Prostate gland (tissue), 2 donors: ENCODE measurements at regions not wholly inside any gene's neighbourhood (a gene's known extent, or its start where the extent isn't known, plus 50 kb on each side); places are given as distances from the start of the nearest gene placed in this dataset.

Source experiments
- DNase-seq: peaks from one replicate; pipeline ENCODE4 v3.0.0-alpha.2; 2019; ENCODE audit warnings: low spot score
- H3K27ac ChIP-seq, 2 donors: fragments of 200-600 bp; sonication (generic); 2 replicates each; pipeline ENCODE4 v1.5.1; 2017 to 2019
- H3K27me3 ChIP-seq: fragments of 200-600 bp; sonication (generic); replicated peaks from 2 replicates; pipeline ENCODE4 v1.5.1; 2019; ENCODE audit not compliant: insufficient read depth
- H3K36me3 ChIP-seq, 2 donors: fragments of 200-600 bp; sonication (generic); 1 replicate in 1 of 2; 2 replicates in 1 of 2; pipeline versions ENCODE4 v1.5.1 to v1.8.1; 2017 to 2019
- H3K4me1 ChIP-seq: fragments of 200-600 bp; sonication (generic); replicated peaks from 2 replicates; pipeline ENCODE4 v1.5.1; 2019
- H3K4me3 ChIP-seq, 2 donors: fragments of 200-600 bp; sonication (generic); 2 replicates each; pipeline ENCODE4 v1.5.1; 2017 to 2019
- H3K9me3 ChIP-seq: fragments of 200-600 bp; sonication (generic); 2 replicates; pipeline ENCODE4 v1.5.1; 2017
- CTCF ChIP-seq, 4 experiments: fragments of 200-600 bp in 2 of 4; fragments of 450-650 bp in 2 of 4; sonication (generic) in 2 of 4; IDR thresholded peaks; 1 replicate in 3 of 4; 2 replicates in 1 of 4; pipeline ENCODE4 v1.5.1; 2016 to 2019; ENCODE audit warnings: antibody characterized with exemption in 4 of 4, mild to moderate bottlenecking in 2 of 4, moderate library complexity in 2 of 4
- POLR2A ChIP-seq: fragments of 450-650 bp; IDR thresholded peaks from one replicate; pipeline ENCODE4 v1.6.1; 2016; ENCODE audit warnings: antibody characterized with exemption, mild to moderate bottlenecking
- POLR2AphosphoS5 ChIP-seq: sonication (generic); formaldehyde crosslinking; IDR thresholded peaks from one replicate; pipeline ENCODE4 v1.6.1; 2017; ENCODE audit warnings: antibody characterized with exemption
- WGBS: methylation state at CpG from one replicate; pipeline ENCODE4 v1.1.5; 2018; 5-methylcytosine and 5-hydroxymethylcytosine counted together
- intact Hi-C: fragments of 100-400 bp; cut with DNase I; formaldehyde crosslinking; loops from one replicate; pipeline ENCODE4 v1.14.2; 2022

GRCh38 chr1:199696225-199696624, 331.3 kb upstream of the NR5A2 start:
- H3K4me3 ChIP-seq: no peak overlapping the region
- no peak for TF ChIP-seq POLR2AphosphoS5
- TF ChIP-seq POLR2A: no peak
- no peak for TF ChIP-seq CTCF (IDR thresholded peaks at IDR 0.05)
- 92% methylated on average over 2 of the region's 2 CpGs for WGBS
- DNase-seq: no peak
- no peaks in the 10 kb centered on the region for H3K9me3 ChIP-seq
- intact Hi-C loops: no loop called here
- no peaks in the 10 kb centered on the region for H3K36me3 ChIP-seq
- no peaks in the 10 kb centered on the region for H3K4me1 ChIP-seq
- H3K27ac ChIP-seq: no peak overlapping the region
- H3K27me3 ChIP-seq: no peaks in the 10 kb centered on the region

DNA sequence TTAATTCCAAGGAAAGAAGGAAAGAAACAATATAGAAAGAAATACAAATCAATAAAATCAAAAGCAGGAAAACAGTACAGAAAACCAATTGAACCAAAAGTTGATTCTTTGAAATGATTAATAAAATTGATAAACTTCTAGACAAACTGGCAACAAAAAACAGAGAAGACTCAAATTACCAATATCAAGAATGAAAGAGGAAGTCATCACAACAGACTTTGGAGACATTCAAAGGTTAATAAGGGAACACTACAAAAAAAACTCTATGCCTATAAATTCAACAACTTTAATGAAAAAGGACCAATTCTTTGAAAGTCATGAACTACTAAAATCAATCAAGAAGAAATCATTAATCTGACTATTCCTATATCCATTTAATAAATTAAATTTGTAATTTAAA, 329.3 kb upstream of the NR5A2 start:
- H3K4me1 ChIP-seq: no peaks in the 10 kb centered on the region
- no peaks in the 10 kb centered on the region for H3K36me3 ChIP-seq
- no peaks in the 10 kb centered on the region for H3K27me3 ChIP-seq
- no peak for TF ChIP-seq POLR2A
- TF ChIP-seq POLR2AphosphoS5: no peak
- TF ChIP-seq CTCF (IDR thresholded peaks at IDR 0.05): no peak
- H3K4me3 ChIP-seq: no peak overlapping the region
- H3K9me3 ChIP-seq: no peaks in the 10 kb centered on the region
- no peak overlapping the region for H3K27ac ChIP-seq
- no peak for DNase-seq
- intact Hi-C loops: no loop called here

GRCh38 chr1:199700551-199700950, 327.0 kb upstream of the NR5A2 start:
- intact Hi-C loops: no loop called here
- no peak for DNase-seq
- Histone ChIP-seq H3K27me3 (no peaks in the 10 kb centered on the region), H3K27ac (no peak overlapping the region), H3K4me3 (no peak overlapping the region), H3K4me1 (no peaks in the 10 kb centered on the region), H3K36me3 (no peaks in the 10 kb centered on the region), H3K9me3 (no peaks in the 10 kb centered on the region)
- TF ChIP-seq POLR2AphosphoS5: no peak
- no peak for TF ChIP-seq CTCF (IDR thresholded peaks at IDR 0.05)
- no peak for TF ChIP-seq POLR2A
- WGBS: 82% methylated on average over 4 of the region's 4 CpGs

DNA sequence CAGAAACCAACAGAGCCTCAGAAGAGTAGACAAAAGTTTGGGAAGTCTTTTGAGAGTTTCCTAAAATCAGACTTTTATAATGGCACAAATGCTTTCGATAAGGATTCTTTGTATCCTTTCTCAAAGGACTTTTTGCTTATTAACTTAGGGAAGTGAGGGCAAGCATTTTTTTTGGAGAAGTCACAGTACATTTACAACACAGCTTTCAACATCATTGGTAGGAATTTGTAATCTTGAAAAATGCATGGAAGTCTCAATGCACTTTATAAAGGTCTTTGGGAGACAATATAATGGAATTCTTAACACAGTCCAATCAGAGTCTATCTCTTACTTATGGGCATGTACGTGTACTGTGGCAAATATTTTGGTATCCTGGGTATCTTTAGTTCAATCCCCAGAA, 325.8 kb upstream of the NR5A2 start:
- Histone ChIP-seq H3K27me3 (no peaks in the 10 kb centered on the region), H3K36me3 (no peaks in the 10 kb centered on the region), H3K27ac (no peak overlapping the region), H3K4me1 (no peaks in the 10 kb centered on the region), H3K9me3 (no peaks in the 10 kb centered on the region), H3K4me3 (no peak overlapping the region)
- intact Hi-C loops: no loop called here
- 69% methylated on average over 2 of the region's 2 CpGs for WGBS
- TF ChIP-seq CTCF (IDR thresholded peaks at IDR 0.05) (no peak), POLR2AphosphoS5 (no peak), POLR2A (no peak)
- DNase-seq: no peak

DNA sequence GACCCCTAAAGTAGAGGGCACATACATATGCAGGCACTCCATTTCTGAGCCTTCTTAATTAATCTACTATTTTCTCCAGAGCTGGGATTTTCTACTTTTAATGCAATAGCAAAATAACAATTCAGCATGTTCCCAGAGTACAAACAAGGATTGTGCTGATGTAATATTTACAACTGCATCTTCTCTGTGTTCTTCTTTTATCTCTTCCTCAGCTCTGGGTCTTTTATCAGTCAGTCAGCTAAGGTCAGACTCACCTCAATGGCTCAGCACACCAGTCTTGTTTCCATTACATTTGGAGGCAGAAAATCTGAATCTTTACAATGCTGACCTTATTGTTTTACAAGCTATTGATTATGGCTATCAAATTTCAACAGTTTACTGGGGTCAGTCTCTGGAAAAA, 323.3 kb upstream of the NR5A2 start:
- Histone ChIP-seq H3K4me1 (no peaks in the 10 kb centered on the region), H3K36me3 (no peaks in the 10 kb centered on the region), H3K4me3 (no peak overlapping the region), H3K27me3 (no peaks in the 10 kb centered on the region), H3K9me3 (no peaks in the 10 kb centered on the region), H3K27ac (no peak overlapping the region)
- no peak for DNase-seq
- TF ChIP-seq CTCF (IDR thresholded peaks at IDR 0.05) (no peak), POLR2A (no peak), POLR2AphosphoS5 (no peak)
- intact Hi-C loops: no loop called here
